ENCODE measurements at regions not wholly inside any gene's neighbourhood (a gene's known extent, or its start where the extent isn't known, plus 50 kb on each side); places are given as distances from the start of the nearest gene placed in this dataset.

DNA sequence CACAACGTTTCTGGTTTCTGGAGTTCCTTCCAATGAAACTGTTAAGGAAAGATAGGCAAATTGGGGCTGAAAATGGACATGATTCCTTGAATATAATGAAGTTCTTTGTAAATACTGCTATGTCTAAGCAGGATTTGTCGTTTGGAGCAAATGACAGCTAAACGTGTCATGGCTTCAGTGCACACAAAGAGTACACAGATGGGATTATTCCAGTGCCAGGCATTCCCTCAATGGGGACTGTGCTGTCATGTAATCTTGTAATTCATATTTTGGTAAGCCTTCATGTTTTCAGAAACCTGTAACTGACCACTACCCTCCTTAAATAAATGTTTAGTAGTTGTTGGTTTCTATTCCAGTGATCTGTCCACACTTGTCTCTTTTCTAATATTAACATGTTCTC is 404.7 kb upstream of the CDH7 start:
- no peak overlapping the region for H3K4me3 ChIP-seq (ENCODE audit: low read depth, low read length)
- TF ChIP-seq, protein P1, sequence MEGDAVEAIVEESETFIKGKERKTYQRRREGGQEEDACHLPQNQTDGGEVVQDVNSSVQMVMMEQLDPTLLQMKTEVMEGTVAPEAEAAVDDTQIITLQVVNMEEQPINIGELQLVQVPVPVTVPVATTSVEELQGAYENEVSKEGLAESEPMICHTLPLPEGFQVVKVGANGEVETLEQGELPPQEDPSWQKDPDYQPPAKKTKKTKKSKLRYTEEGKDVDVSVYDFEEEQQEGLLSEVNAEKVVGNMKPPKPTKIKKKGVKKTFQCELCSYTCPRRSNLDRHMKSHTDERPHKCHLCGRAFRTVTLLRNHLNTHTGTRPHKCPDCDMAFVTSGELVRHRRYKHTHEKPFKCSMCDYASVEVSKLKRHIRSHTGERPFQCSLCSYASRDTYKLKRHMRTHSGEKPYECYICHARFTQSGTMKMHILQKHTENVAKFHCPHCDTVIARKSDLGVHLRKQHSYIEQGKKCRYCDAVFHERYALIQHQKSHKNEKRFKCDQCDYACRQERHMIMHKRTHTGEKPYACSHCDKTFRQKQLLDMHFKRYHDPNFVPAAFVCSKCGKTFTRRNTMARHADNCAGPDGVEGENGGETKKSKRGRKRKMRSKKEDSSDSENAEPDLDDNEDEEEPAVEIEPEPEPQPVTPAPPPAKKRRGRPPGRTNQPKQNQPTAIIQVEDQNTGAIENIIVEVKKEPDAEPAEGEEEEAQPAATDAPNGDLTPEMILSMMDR (conservative IDR thresholded peaks at IDR 0.05; ENCODE audit: low read depth, low read length) = no peak
- DNase-seq (ENCODE audit: low read depth) = no peak

DNA sequence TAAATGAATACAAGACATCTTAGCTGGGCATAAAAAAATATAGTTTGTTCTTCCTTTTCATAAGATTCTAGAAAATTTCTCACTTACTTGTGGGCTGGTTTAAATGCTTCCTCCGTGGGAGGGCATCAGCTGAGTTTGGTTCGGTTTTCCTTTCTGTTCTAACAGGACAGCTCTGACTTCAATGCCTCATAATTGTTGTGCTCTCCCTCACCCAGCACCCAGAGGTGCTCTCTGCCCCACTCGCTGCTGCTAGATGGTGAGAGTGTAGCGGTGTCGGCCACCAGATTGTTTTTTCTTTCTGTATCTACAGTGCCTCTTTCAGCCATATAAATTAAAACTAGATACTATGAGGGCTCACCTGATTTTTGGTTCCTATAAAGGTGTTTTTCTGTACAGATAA is 407.2 kb upstream of the CDH7 start:
- TF ChIP-seq, protein P1 (conservative IDR thresholded peaks at IDR 0.05; ENCODE audit: low read depth, low read length) = no peak
- H3K4me3 ChIP-seq (ENCODE audit: low read depth, low read length) = no peak overlapping the region
- DNase-seq (ENCODE audit: low read depth) = no peak

DNA sequence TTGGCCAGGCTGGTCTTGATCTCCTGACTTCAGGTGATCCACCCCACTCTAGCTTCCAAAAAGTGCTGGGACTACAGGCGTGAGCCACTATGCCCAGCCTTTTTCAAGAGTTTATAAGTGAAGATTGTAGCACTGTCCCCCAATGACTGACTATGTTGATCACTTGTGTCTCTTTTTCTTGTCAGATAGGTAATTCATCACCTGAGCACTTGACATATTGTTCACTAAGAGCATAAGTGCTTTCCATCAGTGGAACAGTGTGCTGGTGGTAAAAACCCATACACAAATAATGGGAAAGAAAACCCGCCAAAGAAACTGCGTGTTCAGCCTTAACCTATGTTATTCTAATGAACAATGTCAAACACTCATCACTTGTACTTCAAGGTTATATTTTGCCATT is 414.4 kb upstream of the CDH7 start:
- H3K4me3 ChIP-seq (ENCODE audit: low read depth, low read length) = no peak overlapping the region
- TF ChIP-seq, protein P1 (conservative IDR thresholded peaks at IDR 0.05; ENCODE audit: low read depth, low read length) = no peak
- no peak for DNase-seq (ENCODE audit: low read depth)

DNA sequence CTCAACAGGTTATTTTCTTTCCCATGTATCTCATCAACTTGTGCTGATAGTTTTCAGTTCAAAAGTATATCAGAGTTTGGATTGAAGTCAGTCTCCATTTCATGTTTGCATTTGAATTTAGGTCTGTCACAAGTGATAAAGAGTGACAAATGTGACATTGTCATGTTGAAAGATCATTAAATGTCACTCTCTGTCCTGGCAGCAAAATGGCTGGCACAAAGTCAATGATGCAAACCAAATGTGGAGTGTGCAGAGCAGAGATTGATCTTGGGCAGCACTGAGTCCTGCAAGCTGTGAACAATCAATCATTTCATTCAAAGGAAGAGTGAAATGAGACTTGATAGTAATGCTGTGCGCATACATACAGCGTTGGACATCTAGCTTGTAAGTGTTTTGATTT is 421.8 kb upstream of the CDH7 start:
- TF ChIP-seq, protein P1 (conservative IDR thresholded peaks at IDR 0.05; ENCODE audit: low read depth, low read length) = no peak
- no peak for DNase-seq (ENCODE audit: low read depth)
- H3K4me3 ChIP-seq (ENCODE audit: low read depth, low read length) = no peak overlapping the region

DNA sequence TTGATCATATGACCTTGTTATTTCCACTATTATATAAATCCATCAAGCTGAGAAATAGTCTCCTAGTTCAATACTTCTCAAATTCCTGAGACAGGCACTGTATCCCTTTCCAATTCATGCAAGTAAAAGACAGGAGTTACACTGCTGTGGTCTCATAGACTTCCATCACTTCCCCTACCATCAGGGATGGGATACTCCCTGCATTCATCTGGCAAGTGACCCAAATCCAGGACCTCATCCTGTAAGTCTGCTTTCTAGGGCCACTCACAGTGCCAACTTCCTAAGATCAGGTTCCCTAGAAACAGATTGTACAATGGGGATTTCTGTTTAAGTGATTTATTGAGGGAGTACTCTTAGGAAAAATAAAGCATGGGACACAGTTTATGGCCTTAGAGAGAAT is 424.0 kb upstream of the CDH7 start:
- no peak overlapping the region for H3K4me3 ChIP-seq (ENCODE audit: low read depth, low read length)
- TF ChIP-seq, protein P1 (conservative IDR thresholded peaks at IDR 0.05; ENCODE audit: low read depth, low read length) = no peak
- DNase-seq (ENCODE audit: low read depth) = no peak

DNA sequence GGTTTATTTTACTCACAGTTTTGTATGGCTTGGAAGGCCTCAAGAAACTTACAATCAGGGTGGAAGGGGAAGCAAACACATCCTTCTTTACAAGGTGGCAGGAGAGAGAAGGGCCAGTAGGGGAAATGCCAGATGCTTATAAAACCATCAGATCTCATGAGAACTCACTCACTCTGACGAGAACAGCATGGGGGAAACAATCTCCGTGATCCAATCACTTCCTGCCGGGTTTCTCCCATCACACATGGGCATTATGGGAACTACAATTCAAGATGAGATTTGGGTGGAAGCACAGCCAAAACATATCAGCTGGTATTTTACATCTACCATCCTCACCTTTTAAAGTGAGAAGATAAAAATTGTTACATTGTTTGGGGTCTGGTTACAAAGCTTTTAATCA is 427.9 kb upstream of the CDH7 start:
- no peak overlapping the region for H3K4me3 ChIP-seq (ENCODE audit: low read depth, low read length)
- TF ChIP-seq, protein P1 (conservative IDR thresholded peaks at IDR 0.05; ENCODE audit: low read depth, low read length) = no peak
- DNase-seq (ENCODE audit: low read depth) = no peak

DNA sequence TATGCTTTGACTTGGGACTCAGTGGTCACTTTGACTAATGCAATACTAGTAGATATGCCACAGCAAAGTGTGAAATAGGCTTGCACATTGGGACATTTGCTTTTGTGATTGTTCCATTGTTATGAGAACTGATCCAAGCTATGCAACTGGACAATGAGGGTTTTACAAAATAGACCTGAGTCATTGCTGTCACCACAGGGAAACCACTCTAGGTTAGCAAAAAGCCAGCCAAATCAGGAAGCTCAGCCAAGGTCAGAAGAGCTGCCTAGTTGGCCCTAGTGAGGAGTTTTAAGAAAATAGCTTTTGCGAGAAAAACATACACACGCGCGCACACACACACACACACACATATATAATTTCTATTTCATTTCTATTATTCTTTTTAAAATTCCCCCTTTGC is 452.4 kb upstream of the CDH7 start:
- no peak overlapping the region for H3K4me3 ChIP-seq (ENCODE audit: low read depth, low read length)
- TF ChIP-seq, protein P1 (conservative IDR thresholded peaks at IDR 0.05; ENCODE audit: low read depth, low read length) = no peak
- DNase-seq (ENCODE audit: low read depth) = no peak

Measured in choroid plexus epithelial cell (primary cell).